Activated naive CD8-positive, alpha-beta T cell treated with anti-CD3 and anti-CD28 coated beads for 36 hours (primary cell): ENCODE measurements at regions not wholly inside any gene's neighbourhood (a gene's known extent, or its start where the extent isn't known, plus 50 kb on each side); places are given as distances from the start of the nearest gene placed in this dataset.

Experiments used
- DNase-seq: peaks from one replicate; pipeline ENCODE4 v3.0.0; 2021
- H3K27ac Mint-ChIP-seq: one replicate; pipeline ENCODE4 v1.8.0; 2022; ENCODE audit warnings: mild to moderate bottlenecking, moderate library complexity, mixed read lengths
- H3K27me3 Mint-ChIP-seq: one replicate; pipeline ENCODE4 v1.8.0; 2022; ENCODE audit warnings: mild to moderate bottlenecking, mixed read lengths
- H3K36me3 Mint-ChIP-seq: one replicate; pipeline ENCODE4 v1.8.0; 2021; ENCODE audit warnings: mild to moderate bottlenecking, mixed read lengths
- H3K4me1 Mint-ChIP-seq: one replicate; pipeline ENCODE4 v1.8.0; 2021; ENCODE audit warnings: mixed read lengths
- H3K4me3 Mint-ChIP-seq: one replicate; pipeline ENCODE4 v1.8.0; 2022; ENCODE audit warnings: mild to moderate bottlenecking, moderate library complexity, mixed read lengths
- H3K9me3 Mint-ChIP-seq: one replicate; pipeline ENCODE4 v1.8.0; 2022; ENCODE audit warnings: mixed read lengths

DNA sequence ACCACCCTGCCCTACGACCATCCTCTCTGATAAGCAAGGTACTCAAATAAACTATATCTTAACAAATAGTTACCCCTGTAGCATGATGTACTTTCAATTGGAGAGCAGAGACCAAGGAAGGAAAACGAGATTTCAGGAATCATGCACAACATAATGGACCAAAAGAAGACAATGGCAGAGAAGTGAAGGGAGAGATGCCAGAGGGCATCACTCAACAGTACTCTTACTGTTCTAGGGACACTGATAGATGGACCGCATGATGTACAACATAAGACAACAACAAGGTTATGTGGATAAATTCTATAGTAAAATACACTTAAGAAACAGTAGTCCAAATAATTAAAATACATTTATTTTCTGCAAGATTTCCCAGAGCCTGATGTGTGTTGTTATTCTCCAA, 77.5 kb upstream of the IFNG-AS1 start:
- no peak overlapping the region for H3K27ac Mint-ChIP-seq

DNA sequence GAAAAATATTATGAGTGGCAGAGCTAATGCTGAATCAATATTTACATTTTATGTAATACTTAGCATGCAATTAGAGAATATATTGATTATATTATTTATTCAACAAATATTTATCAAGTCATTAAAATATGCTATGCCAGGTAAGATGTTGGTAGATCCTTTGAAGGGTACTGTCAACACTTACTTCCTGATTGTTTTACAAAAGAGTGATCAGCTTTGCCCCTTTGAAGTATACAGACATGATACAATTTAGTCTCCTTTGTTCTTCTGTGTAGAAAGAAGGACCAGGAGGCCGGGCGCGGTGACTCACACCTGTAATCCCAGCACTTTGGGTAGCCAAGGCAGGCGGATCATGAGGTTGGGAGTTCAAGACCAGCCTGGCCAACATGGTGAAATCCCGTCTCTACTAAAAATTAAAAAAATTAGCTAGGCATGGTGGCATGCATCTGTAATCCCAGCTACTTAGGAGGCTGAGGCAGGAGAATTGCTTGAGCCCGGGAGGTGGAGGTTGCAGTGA, 73.9 kb upstream of the IFNG-AS1 start:
- peaks cover 1% of the 10 kb centered on the region for H3K4me1 Mint-ChIP-seq
- no peak overlapping the region for H3K27ac Mint-ChIP-seq
- H3K27me3 Mint-ChIP-seq = no peaks in the 10 kb centered on the region
- DNase-seq = no peak
- no peak overlapping the region for H3K4me3 Mint-ChIP-seq
- H3K9me3 Mint-ChIP-seq = no peaks in the 10 kb centered on the region
- H3K36me3 Mint-ChIP-seq = no peaks in the 10 kb centered on the region

More for the DNA sequence above, 77.5 kb upstream of the IFNG-AS1 start:
- no peaks in the 10 kb centered on the region for H3K9me3 Mint-ChIP-seq
- H3K27me3 Mint-ChIP-seq = no peaks in the 10 kb centered on the region
- H3K4me1 Mint-ChIP-seq = peaks cover 1% of the 10 kb centered on the region
- no peaks in the 10 kb centered on the region for H3K36me3 Mint-ChIP-seq
- H3K4me3 Mint-ChIP-seq = no peak overlapping the region
- DNase-seq = no peak

DNA sequence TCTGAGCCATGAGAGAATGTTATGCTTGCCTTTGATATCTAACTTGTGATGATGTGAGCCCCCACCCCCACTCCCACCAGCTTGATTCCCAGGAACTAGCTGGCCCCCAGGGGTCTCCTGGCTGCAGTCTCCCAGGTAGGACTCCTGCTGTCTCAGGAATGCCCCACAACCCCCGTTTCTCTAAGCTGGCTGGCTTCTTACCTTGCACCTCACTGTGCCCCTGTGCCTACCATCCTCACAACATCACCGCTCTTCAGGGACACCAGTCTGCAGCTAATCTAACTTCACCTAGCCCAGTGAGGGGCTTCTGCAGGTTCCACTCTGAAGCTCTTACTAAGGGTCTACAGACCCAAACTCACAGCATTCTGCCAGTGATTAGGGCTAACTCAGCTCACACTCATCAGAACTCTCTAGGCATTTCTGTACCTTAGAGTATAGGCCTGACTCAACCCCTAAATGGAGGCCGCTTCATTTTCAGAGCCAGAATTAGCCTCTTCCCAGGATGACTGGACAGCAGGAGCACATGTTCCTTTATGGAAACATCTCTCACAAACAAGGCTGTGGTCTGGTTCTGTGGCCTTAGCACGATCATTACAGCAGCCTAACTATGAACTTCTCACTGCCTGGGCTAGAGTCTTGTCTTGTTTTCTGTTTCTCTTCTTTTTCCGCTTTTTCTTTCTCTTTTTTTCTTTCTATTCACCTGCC, 72.8 kb upstream of the IFNG-AS1 start:
- DNase-seq = no peak
- H3K36me3 Mint-ChIP-seq = no peaks in the 10 kb centered on the region

DNA sequence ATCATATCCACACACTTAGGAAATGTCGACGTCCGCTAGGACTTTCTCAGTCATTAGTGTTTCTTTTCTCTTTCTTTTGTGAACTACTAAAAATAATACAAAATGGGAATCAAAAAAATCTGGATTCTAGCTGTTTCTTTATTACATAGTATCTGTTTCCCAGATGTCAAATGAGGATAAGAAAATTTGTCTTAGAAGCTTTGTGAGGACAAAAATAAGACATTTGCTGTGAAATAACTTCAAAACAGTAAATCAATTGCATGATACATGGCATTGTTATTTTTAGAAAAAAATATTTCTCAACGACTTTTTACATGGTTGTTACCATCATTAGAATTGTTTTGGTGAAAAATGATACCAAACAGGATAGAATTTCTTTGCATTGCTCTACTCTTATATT, 71.4 kb upstream of the IFNG-AS1 start:
- H3K27me3 Mint-ChIP-seq = no peaks in the 10 kb centered on the region
- no peak overlapping the region for H3K27ac Mint-ChIP-seq
- H3K4me1 Mint-ChIP-seq = peaks cover 1% of the 10 kb centered on the region
- no peaks in the 10 kb centered on the region for H3K36me3 Mint-ChIP-seq
- no peak overlapping the region for H3K4me3 Mint-ChIP-seq
- no peak for DNase-seq
- no peaks in the 10 kb centered on the region for H3K9me3 Mint-ChIP-seq

More for the DNA sequence above, 72.8 kb upstream of the IFNG-AS1 start:
- no peak overlapping the region for H3K27ac Mint-ChIP-seq
- no peaks in the 10 kb centered on the region for H3K27me3 Mint-ChIP-seq
- no peaks in the 10 kb centered on the region for H3K9me3 Mint-ChIP-seq
- H3K4me1 Mint-ChIP-seq = peaks cover 1% of the 10 kb centered on the region
- no peak overlapping the region for H3K4me3 Mint-ChIP-seq

DNA sequence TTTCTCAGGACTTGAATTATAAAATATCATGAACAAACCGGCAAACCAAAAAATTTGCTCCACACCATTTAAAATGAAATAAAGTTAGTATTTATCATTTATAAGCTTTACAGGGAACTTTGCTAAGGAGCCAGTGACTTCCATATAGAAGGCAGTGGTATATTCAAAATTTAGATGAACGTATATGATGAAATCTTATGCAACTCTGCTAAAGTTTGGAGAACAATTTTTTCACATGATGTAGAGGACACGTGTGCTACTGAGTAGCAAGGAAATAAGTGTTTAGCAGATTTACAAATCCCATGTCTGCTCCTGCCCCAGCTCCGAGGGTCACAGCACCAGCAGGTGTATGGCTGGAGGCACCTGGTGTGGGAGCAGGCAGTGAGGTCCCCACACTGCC, 70.8 kb upstream of the IFNG-AS1 start:
- H3K4me3 Mint-ChIP-seq = no peak overlapping the region
- no peaks in the 10 kb centered on the region for H3K9me3 Mint-ChIP-seq
- no peaks in the 10 kb centered on the region for H3K4me1 Mint-ChIP-seq
- DNase-seq = no peak
- no peak overlapping the region for H3K27ac Mint-ChIP-seq
- H3K36me3 Mint-ChIP-seq = no peaks in the 10 kb centered on the region
- no peaks in the 10 kb centered on the region for H3K27me3 Mint-ChIP-seq

DNA sequence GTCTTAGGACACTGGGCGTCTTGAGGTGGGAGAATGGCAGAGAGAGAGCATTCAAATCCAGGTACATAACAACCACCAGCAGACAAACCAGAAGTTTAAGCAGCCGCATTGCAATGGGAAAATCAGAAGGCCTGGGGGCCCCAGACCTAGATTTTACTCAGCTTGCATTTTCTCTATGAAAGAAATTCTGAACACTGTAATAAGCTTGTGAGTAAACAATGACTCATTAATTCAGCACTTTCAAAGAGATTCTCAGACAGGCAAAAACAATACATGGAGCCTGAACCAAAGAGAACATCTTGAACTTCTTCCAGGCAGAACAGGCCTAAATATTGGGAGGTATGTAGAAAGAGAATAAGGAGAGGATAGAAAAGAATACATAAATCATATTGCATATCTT, 69.8 kb upstream of the IFNG-AS1 start:
- H3K27me3 Mint-ChIP-seq = no peaks in the 10 kb centered on the region
- H3K4me3 Mint-ChIP-seq = no peak overlapping the region
- no peaks in the 10 kb centered on the region for H3K9me3 Mint-ChIP-seq
- DNase-seq = no peak
- no peak overlapping the region for H3K27ac Mint-ChIP-seq
- no peaks in the 10 kb centered on the region for H3K4me1 Mint-ChIP-seq
- H3K36me3 Mint-ChIP-seq = no peaks in the 10 kb centered on the region

DNA sequence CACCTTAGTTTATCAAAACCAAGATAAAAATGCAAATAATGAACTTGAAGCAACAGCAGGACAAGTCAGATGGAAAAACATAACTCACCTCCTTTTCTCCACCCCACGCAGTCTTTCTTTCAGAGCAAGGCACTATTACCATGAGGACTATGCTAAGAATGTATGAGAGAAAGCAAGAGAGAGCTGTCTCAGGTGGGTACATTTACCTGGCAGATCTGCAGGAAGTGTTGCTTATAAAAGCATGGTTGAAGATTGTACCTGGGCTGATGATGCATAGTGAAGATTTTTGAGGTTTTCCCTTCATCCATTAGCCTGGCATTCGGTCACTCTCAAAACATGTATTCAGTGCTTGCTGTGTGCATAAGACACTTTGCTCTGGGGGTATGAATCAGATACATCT, 68.8 kb upstream of the IFNG-AS1 start:
- H3K9me3 Mint-ChIP-seq = no peaks in the 10 kb centered on the region
- no peak for DNase-seq
- H3K4me3 Mint-ChIP-seq = no peak overlapping the region
- H3K4me1 Mint-ChIP-seq = no peaks in the 10 kb centered on the region
- no peaks in the 10 kb centered on the region for H3K27me3 Mint-ChIP-seq
- no peak overlapping the region for H3K27ac Mint-ChIP-seq
- no peaks in the 10 kb centered on the region for H3K36me3 Mint-ChIP-seq

DNA sequence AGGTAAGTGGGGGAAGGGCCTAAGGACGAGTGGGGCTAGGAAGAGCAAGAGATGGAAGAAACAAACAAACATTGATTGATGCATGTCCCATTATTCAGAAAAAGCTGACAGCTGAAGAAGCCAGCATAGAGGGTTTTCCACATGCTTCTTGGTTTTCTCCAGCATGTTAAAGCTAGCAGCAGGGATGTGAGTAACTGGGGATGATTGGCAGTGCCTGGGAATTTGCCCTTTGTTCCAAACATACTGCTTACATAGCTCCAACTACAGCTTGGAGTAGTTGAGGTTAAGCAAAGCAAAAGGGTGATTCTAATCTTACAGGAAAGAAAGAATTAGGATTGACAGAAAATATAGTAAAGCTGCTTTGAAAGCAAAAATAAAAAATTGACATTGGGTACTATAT, 68.0 kb upstream of the IFNG-AS1 start:
- Mint-ChIP-seq H3K4me3 (no peak overlapping the region), H3K36me3 (no peaks in the 10 kb centered on the region), H3K9me3 (no peaks in the 10 kb centered on the region), H3K27ac (no peak overlapping the region), H3K27me3 (no peaks in the 10 kb centered on the region), H3K4me1 (no peaks in the 10 kb centered on the region)
- DNase-seq = no peak

DNA sequence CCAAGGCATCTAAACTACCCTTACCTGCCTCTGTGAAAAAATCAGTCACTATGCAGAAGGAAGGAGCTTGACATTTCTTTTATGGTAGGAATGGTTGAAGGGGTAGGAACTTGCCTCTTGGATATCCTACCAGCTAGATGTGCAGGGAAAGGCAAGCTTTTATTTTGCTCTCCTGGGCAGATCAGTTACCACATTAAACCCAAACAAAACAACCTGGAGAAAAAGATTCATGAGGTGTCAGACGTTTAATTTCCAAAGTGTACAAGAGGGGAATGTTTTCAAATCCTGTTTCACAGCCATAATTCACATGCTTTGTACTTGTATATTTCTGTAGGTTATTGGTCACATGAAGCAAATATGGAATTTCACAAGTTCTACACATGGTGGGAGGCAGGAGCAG, 67.0 kb upstream of the IFNG-AS1 start:
- H3K4me3 Mint-ChIP-seq = no peak overlapping the region
- no peaks in the 10 kb centered on the region for H3K27me3 Mint-ChIP-seq
- no peaks in the 10 kb centered on the region for H3K4me1 Mint-ChIP-seq
- no peaks in the 10 kb centered on the region for H3K9me3 Mint-ChIP-seq
- no peaks in the 10 kb centered on the region for H3K36me3 Mint-ChIP-seq
- no peak for DNase-seq
- no peak overlapping the region for H3K27ac Mint-ChIP-seq

DNA sequence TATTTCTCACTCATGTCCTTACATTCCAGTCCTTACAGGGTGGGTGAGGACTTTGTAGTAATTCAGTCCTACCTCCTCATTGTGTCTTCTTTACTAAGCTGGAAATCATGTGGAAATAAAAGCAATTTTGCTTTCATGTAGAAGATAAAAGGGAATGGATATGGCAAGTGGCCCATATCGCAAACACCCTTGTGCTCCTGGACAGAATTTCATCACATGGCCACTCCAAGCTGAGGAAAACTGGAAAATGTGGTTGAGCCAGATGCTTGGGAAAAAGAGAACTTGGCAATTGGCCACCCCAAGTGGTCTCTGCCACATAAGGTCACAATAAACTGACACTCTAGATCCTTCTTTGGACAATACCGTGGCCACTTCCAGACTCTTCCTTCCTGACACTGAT, 64.2 kb upstream of the IFNG-AS1 start:
- no peak overlapping the region for H3K4me3 Mint-ChIP-seq

DNA sequence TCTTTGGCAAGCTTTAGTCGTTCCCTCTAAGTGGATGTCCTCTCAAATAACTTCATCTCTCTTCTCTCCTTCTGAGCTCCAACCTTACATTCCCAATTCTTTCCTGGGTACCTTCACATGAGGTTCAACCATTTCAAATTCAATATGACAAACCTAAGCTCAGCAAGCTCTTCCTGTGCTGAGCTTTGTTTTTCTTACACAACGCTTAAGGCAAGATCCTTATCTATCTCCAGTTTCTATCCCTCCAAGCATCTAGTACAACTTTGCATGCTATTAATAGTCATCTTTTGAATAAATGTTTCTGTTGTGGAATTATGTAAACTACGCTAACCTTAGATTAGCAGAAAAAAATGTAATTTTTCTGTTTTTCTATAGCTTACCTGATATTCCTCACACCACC, 63.7 kb upstream of the IFNG-AS1 start:
- Mint-ChIP-seq H3K27me3 (no peaks in the 10 kb centered on the region), H3K36me3 (no peaks in the 10 kb centered on the region), H3K4me1 (no peaks in the 10 kb centered on the region), H3K27ac (no peak overlapping the region), H3K4me3 (no peak overlapping the region), H3K9me3 (no peaks in the 10 kb centered on the region)
- DNase-seq = no peak

More for the DNA sequence above, 64.2 kb upstream of the IFNG-AS1 start:
- Mint-ChIP-seq H3K9me3 (no peaks in the 10 kb centered on the region), H3K27ac (no peak overlapping the region), H3K27me3 (no peaks in the 10 kb centered on the region), H3K4me1 (no peaks in the 10 kb centered on the region), H3K36me3 (no peaks in the 10 kb centered on the region)
- no peak for DNase-seq

DNA sequence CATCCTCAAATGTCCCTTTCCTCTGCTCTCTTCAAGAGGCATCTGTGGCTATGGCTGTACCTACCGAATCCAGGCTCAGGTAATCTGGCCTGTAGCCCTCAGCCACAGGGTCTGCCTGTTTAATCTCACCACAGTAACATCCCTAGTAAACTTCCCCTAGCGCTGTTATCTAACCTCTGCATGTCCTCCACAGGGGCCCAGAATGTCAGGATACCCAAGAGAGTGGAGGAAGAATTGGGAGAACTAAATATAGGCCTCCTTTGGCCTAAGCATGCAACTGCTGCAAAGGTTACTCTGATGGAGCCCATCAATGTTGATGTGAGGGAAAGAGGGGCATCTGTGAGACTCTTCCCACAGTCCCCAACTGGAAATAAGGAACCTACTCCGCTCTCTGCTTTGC, 63.2 kb upstream of the IFNG-AS1 start:
- DNase-seq = no peak
- no peaks in the 10 kb centered on the region for H3K4me1 Mint-ChIP-seq
- H3K36me3 Mint-ChIP-seq = no peaks in the 10 kb centered on the region
- no peaks in the 10 kb centered on the region for H3K27me3 Mint-ChIP-seq
- no peak overlapping the region for H3K4me3 Mint-ChIP-seq
- no peaks in the 10 kb centered on the region for H3K9me3 Mint-ChIP-seq
- no peak overlapping the region for H3K27ac Mint-ChIP-seq

DNA sequence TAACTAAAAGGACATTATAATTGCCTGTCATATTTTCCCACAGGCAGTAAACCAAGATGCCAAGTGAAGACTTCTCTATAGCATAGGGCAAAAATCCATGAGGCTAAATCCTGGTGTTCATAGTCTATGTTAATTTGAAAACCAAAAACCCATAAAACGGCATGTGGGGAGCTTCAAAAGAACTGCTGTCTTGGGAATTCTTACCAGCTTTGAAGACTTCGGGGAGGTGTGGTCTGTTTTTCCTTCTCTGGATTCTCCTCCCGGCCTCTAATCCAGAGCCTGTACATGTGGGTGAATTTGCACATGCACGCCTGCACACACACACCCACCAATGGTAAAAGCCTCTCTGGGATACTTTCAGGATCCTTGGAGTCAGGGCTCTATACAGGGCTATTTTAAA, 61.9 kb upstream of the IFNG-AS1 start:
- Mint-ChIP-seq H3K36me3 (no peaks in the 10 kb centered on the region), H3K27ac (no peak overlapping the region), H3K27me3 (no peaks in the 10 kb centered on the region), H3K4me3 (no peak overlapping the region), H3K4me1 (no peaks in the 10 kb centered on the region), H3K9me3 (no peaks in the 10 kb centered on the region)
- DNase-seq = no peak

DNA sequence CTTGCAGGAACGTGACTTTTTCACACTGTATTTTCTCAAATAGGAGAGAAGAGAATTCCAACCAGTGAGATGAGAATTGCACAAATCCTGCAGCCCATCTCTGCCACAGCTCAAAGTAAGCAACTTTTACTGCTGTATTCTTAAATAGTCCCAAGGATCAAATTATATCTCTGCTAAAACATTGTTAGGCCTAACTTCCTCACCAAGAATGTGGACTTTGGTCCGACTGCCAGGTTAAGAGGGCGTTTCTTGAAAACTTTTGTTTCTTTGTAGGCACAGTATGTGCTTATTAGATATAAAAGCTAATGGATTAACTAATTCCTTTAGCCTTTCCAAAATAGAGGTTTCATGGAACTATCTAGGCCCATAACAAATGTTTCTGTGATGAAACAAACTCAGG, 61.4 kb upstream of the IFNG-AS1 start:
- Mint-ChIP-seq H3K36me3 (no peaks in the 10 kb centered on the region), H3K27me3 (no peaks in the 10 kb centered on the region), H3K27ac (no peak overlapping the region), H3K4me3 (no peak overlapping the region), H3K9me3 (no peaks in the 10 kb centered on the region), H3K4me1 (no peaks in the 10 kb centered on the region)
- DNase-seq = no peak

DNA sequence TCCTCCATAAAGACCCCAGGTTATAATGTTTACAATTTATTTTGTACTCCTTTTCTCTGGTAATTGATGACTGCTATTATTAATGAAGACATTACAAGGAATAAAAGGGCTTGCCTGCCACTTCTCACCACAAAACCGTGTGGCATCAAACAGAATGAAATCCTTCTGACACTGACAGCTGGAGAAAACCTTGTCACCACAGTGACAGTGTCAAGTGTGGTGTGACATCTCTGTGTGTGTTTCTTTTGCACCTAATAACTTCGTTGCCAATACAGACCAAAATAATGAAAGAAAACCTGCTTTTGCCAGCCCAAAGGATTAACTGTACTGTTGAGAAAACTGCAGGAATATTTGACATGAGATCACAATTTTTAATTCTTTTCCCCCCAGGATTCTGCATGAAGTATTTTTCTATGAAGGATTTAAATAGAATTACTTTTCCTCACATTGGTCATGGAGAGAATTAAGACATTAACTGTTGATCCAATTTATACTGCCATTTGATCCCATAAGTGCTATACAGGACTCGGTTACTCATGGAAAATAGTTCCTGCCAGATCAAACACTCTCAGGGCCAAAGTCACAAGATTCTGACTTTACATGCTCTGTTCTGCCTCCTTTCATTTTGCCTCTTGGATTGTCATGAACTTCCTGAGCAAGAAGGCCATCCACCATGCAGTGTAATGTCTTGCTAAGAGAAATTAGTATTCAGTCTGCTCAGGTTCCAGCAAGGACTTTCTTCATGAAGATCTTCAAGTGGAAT, 60.4 kb upstream of the IFNG-AS1 start:
- H3K36me3 Mint-ChIP-seq = no peaks in the 10 kb centered on the region
- H3K9me3 Mint-ChIP-seq = no peaks in the 10 kb centered on the region
- H3K4me1 Mint-ChIP-seq = no peaks in the 10 kb centered on the region
- H3K27me3 Mint-ChIP-seq = no peaks in the 10 kb centered on the region
- H3K27ac Mint-ChIP-seq = no peak overlapping the region
- H3K4me3 Mint-ChIP-seq = no peak overlapping the region
- no peak for DNase-seq

DNA sequence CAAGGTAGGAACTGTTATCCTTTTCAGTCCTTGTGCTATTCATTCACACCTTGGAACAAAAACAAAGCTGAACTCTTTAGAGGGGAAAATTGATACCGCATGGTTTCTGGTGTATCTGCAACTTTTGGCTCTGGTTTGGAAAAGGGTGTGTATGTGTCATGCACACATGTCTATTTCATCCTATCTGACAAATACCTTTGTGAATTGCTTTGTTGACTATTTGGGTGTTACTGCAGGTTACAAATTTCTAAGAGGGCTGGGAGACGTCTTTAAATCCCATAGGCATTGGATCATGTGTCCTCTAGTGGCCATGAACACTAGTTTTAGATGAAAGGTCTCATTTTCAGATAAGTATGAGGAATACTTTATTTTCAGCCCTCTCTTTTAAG, 59.9 kb upstream of the IFNG-AS1 start:
- Mint-ChIP-seq H3K36me3 (no peaks in the 10 kb centered on the region), H3K4me3 (no peak overlapping the region), H3K27me3 (no peaks in the 10 kb centered on the region), H3K9me3 (no peaks in the 10 kb centered on the region), H3K4me1 (no peaks in the 10 kb centered on the region), H3K27ac (no peak overlapping the region)
- no peak for DNase-seq
